NB4 (cell line): ENCODE measurements at regions not wholly inside any gene's neighbourhood (a gene's known extent, or its start where the extent isn't known, plus 50 kb on each side); places are given as distances from the start of the nearest gene placed in this dataset.

Experiments used
- CTCF ChIP-seq: IDR thresholded peaks from one replicate; pipeline ENCODE4 v1.5.1; 2012; ENCODE audit warnings: low read depth, low read length
- MAX ChIP-seq: IDR thresholded peaks from 2 replicates; pipeline ENCODE4 v1.6.1; 2011; ENCODE audit warnings: low read depth, low read length
- MYC ChIP-seq: IDR thresholded peaks from 2 replicates; pipeline ENCODE4 v1.6.1; 2011; ENCODE audit warnings: low read depth, low read length
- POLR2A ChIP-seq: IDR thresholded peaks from 2 replicates; pipeline ENCODE4 v1.6.1; 2011; ENCODE audit warnings: mild to moderate bottlenecking; ENCODE audit not compliant: insufficient read length; ENCODE audit errors: extremely low read depth

GRCh38 chr6:168876956-168877355, 376.7 kb downstream of the THBS2 start:
- TF ChIP-seq CTCF (no peak), MAX (no peak), POLR2A (no peak), MYC (no peak)
